ENCODE measurements at regions not wholly inside any gene's neighbourhood (a gene's known extent, or its start where the extent isn't known, plus 50 kb on each side); places are given as distances from the start of the nearest gene placed in this dataset.

GRCh38 chr12:65670775-65671174, 153.5 kb upstream of the HMGA2 start:
- H3K9me3 ChIP-seq (ENCODE audit: control insufficient read depth, insufficient read depth, low read depth, low read length): no peaks in the 10 kb centered on the region
- no peak for TF ChIP-seq POLR2AphosphoS5 (IDR thresholded peaks at IDR 0.05; ENCODE audit: low read depth, low read length)
- TF ChIP-seq TCF7L2 (IDR thresholded peaks at IDR 0.05; ENCODE audit: low read depth, low read length): no peak
- TF ChIP-seq SIN3A (IDR thresholded peaks at IDR 0.05; ENCODE audit: borderline replicate concordance, insufficient read depth, low read depth, low read length): no peak
- TF ChIP-seq CTCF (IDR thresholded peaks at IDR 0.05): no peak
- TF ChIP-seq, protein P1, sequence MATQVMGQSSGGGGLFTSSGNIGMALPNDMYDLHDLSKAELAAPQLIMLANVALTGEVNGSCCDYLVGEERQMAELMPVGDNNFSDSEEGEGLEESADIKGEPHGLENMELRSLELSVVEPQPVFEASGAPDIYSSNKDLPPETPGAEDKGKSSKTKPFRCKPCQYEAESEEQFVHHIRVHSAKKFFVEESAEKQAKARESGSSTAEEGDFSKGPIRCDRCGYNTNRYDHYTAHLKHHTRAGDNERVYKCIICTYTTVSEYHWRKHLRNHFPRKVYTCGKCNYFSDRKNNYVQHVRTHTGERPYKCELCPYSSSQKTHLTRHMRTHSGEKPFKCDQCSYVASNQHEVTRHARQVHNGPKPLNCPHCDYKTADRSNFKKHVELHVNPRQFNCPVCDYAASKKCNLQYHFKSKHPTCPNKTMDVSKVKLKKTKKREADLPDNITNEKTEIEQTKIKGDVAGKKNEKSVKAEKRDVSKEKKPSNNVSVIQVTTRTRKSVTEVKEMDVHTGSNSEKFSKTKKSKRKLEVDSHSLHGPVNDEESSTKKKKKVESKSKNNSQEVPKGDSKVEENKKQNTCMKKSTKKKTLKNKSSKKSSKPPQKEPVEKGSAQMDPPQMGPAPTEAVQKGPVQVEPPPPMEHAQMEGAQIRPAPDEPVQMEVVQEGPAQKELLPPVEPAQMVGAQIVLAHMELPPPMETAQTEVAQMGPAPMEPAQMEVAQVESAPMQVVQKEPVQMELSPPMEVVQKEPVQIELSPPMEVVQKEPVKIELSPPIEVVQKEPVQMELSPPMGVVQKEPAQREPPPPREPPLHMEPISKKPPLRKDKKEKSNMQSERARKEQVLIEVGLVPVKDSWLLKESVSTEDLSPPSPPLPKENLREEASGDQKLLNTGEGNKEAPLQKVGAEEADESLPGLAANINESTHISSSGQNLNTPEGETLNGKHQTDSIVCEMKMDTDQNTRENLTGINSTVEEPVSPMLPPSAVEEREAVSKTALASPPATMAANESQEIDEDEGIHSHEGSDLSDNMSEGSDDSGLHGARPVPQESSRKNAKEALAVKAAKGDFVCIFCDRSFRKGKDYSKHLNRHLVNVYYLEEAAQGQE (IDR thresholded peaks at IDR 0.05; ENCODE audit: insufficient read depth in 1 of 2, low read depth in 2 of 2, low read length in 1 of 2): no peak
- ChIA-PET CTCF (no interaction called here), POLR2A (no interaction called here)
- no peak overlapping the region for H3K4me3 ChIP-seq (ENCODE audit: low read depth in 2 of 2, low read length in 2 of 2)
- no TSS peak for BruUV-seq (replicated peaks)
- ATAC-seq (no peak), DNase-seq (ENCODE audit: low read depth, low spot score) (no peak)
- no peaks in the 10 kb centered on the region; the same call in 1 of the 2 replicates for H3K4me1 ChIP-seq (ENCODE audit: control insufficient read depth, insufficient read depth, low read length)
- no peaks in the 10 kb centered on the region for H3K36me3 ChIP-seq (ENCODE audit: control insufficient read depth, insufficient read depth, low read length)
- intact Hi-C loops (cut with micrococcal nuclease; ENCODE audit: unreplicated experiment) (no loop called here), in situ Hi-C loops (cut with HindIII; ENCODE audit: low pct_unique_long_range_greater_than_20kb, low sequenced_read_pairs) (no loop called here)
- no peak overlapping the region for H3K27ac ChIP-seq (ENCODE audit: low read length)
- H3K27me3 ChIP-seq (ENCODE audit: control insufficient read depth, insufficient read depth, low read length): no peaks in the 10 kb centered on the region

DNA sequence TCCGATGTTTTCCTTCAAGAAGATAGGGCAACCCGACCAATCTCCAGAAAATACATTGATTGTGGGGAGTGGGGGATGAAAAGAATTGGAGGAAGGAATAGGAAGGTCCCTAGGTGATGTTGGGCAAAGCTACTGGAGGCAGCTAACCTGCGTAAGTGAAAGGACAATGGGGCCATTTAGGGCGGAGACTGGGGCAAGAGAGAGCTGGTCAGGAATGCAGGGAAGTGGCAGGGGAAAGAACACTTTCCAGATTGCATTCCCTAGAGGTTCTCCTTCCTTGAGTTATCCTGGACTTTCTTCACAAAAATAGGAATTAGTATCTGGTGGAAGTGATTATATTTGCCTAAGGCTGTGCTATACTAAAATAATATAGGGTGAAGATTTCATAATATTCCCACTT, 151.8 kb upstream of the HMGA2 start:
- DNase-seq (ENCODE audit: low read depth, low spot score) (no peak), ATAC-seq (no peak)
- ChIA-PET CTCF (no interaction called here), POLR2A (no interaction called here)
- Histone ChIP-seq H3K36me3 (ENCODE audit: control insufficient read depth, insufficient read depth, low read length) (no peaks in the 10 kb centered on the region), H3K27ac (ENCODE audit: low read length) (no peak overlapping the region; the same call in 1 of the 2 replicates), H3K4me3 (ENCODE audit: low read depth in 2 of 2, low read length in 2 of 2) (no peak overlapping the region), H3K4me1 (ENCODE audit: control insufficient read depth, insufficient read depth, low read length) (no peaks in the 10 kb centered on the region; the same call in 1 of the 2 replicates), H3K9me3 (ENCODE audit: control insufficient read depth, insufficient read depth, low read depth, low read length) (0 out of 2 replicates have a peak, but pooled peaks cover 3% of the 10 kb centered on the region), H3K27me3 (ENCODE audit: control insufficient read depth, insufficient read depth, low read length) (no peaks in the 10 kb centered on the region)
- intact Hi-C loops (cut with micrococcal nuclease; ENCODE audit: unreplicated experiment) (no loop called here), in situ Hi-C loops (cut with HindIII; ENCODE audit: low pct_unique_long_range_greater_than_20kb, low sequenced_read_pairs) (no loop called here)
- no peak for TF ChIP-seq CTCF (IDR thresholded peaks at IDR 0.05)
- TF ChIP-seq, protein P1 (IDR thresholded peaks at IDR 0.05; ENCODE audit: insufficient read depth in 1 of 2, low read depth in 2 of 2, low read length in 1 of 2): no peak
- TF ChIP-seq TCF7L2 (IDR thresholded peaks at IDR 0.05; ENCODE audit: low read depth, low read length): no peak
- BruUV-seq (replicated peaks): no TSS peak

Data from Panc1 (cell line).